Vagina (tissue), 2 donors: ENCODE measurements at regions not wholly inside any gene's neighbourhood (a gene's known extent, or its start where the extent isn't known, plus 50 kb on each side); places are given as distances from the start of the nearest gene placed in this dataset.
"Not testable (repeated sequence)": the region's sequence is repeated elsewhere in the genome, so short reads cannot be mapped to it uniquely, and the experiment has no call there.

Source experiments
- DNase-seq, 2 donors: peaks; one replicate each; pipeline ENCODE4 v3.0.0-alpha.2; 2017; ENCODE audit errors: extremely low spot score in 2 of 2
- H3K27ac ChIP-seq: fragments of 200-600 bp; sonication (generic); one replicate; pipeline ENCODE4 v1.5.1; 2019
- H3K27me3 ChIP-seq: fragments of 200-600 bp; sonication (generic); one replicate; pipeline ENCODE4 v1.5.1; 2019
- H3K36me3 ChIP-seq, 2 donors: fragments of 200-600 bp; sonication (generic); one replicate each; pipeline ENCODE4 v1.5.1; 2017 to 2019
- H3K4me1 ChIP-seq: fragments of 200-600 bp; sonication (generic); one replicate; pipeline ENCODE4 v1.5.1; 2019
- H3K4me3 ChIP-seq, 2 donors: fragments of 200-600 bp; sonication (generic); 1 replicate in 1 of 2; 2 replicates in 1 of 2; pipeline ENCODE4 v1.5.1; 2016 to 2019
- H3K9me3 ChIP-seq: fragments of 200-600 bp; sonication (generic); one replicate; pipeline ENCODE4 v1.5.1; 2019
- CTCF ChIP-seq, 3 experiments: fragments of 450-650 bp in 2 of 3; fragments of 200-600 bp in 1 of 3; sonication (generic) in 1 of 3; IDR thresholded peaks; one replicate each; pipeline ENCODE4 v1.5.1; 2017 to 2019; ENCODE audit warnings: antibody characterized with exemption in 3 of 3, mild to moderate bottlenecking in 2 of 3, moderate library complexity in 2 of 3
- POLR2A ChIP-seq, 2 donors: fragments of 450-650 bp; IDR thresholded peaks; one replicate each; pipeline ENCODE4 v1.6.1; 2017; ENCODE audit warnings: antibody characterized with exemption in 2 of 2, mild to moderate bottlenecking in 2 of 2, moderate library complexity in 2 of 2
- POLR2AphosphoS5 ChIP-seq, 2 donors: sonication (generic); formaldehyde crosslinking; IDR thresholded peaks; one replicate each; pipeline ENCODE4 v1.9.0; 2017; ENCODE audit warnings: antibody characterized with exemption in 2 of 2, mild to moderate bottlenecking in 2 of 2, low read depth in 1 of 2; ENCODE audit not compliant: insufficient read depth in 1 of 2
- intact Hi-C: fragments of 100-400 bp; cut with DNase I; formaldehyde crosslinking; loops from one replicate; pipeline ENCODE4 v1.15.1; 2023

DNA sequence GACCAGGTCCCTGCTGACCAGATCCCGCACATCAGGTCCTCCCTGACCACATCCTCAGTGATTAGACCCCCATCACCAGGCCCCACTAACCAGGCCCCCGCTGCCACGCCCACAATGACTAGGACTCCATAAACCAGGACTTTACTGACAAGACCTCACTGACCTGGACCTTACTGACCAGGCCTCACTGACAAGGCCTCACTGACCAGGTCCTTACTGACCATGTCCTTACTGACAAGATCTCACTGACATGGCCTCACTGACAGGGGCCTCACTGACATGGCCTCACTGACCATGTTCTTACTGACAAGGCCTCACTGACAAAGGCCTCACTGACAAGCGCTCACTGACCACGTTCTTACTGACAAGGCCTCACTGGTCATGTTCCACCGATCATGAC, 107.9 kb upstream of the TEKT4 start:
- Histone ChIP-seq H3K36me3 (no peaks in the 10 kb centered on the region), H3K27me3 (no peaks in the 10 kb centered on the region), H3K4me3 (no peak overlapping the region), H3K27ac (no peak overlapping the region), H3K4me1 (no peaks in the 10 kb centered on the region), H3K9me3 (no peaks in the 10 kb centered on the region)
- peak in 1 of 2 donors; percentile 81 for DNase-seq
- intact Hi-C loops: no loop called here
- TF ChIP-seq POLR2AphosphoS5 (IDR thresholded peaks at IDR 0.05; ENCODE audit: insufficient read depth in 1 of 2, low read depth in 1 of 2) (no peak), CTCF (IDR thresholded peaks at IDR 0.05) (no peak), POLR2A (IDR thresholded peaks at IDR 0.05) (no peak)

DNA sequence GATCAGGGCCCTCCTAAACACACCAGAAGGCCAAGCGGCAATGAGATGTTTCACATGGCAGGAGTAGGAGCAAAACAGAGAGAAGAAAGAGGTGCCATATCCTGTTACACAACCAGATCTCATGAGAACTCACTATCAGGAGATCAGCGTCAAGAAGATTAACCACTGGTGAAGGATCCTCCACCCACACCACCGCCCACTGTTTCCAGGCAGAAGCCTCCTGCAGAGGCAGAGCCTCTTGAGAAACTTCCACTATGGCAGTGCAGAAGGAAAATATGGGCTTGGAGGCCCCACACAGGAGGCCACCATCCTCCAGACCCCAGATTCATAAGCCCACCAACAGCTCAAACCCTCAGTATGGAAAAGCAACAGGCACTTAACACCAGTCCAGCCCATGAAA, 106.9 kb upstream of the TEKT4 start:
- intact Hi-C loops, H3K4me1 ChIP-seq, H3K27ac ChIP-seq: not testable (repeated sequence)

GRCh38 chr2:94767336-94767735, 103.9 kb upstream of the TEKT4 start:
- Histone ChIP-seq H3K4me1 (no peaks in the 10 kb centered on the region), H3K27me3 (no peaks in the 10 kb centered on the region), H3K36me3 (no peaks in the 10 kb centered on the region), H3K27ac (no peak overlapping the region), H3K4me3 (no peak overlapping the region), H3K9me3 (no peaks in the 10 kb centered on the region)
- intact Hi-C loops: no loop called here
- TF ChIP-seq POLR2AphosphoS5 (IDR thresholded peaks at IDR 0.05; ENCODE audit: insufficient read depth in 1 of 2, low read depth in 1 of 2): no peak
- peak in 1 of 2 donors; percentile 44 for DNase-seq

More for the DNA sequence above, 106.9 kb upstream of the TEKT4 start:
- H3K4me3 ChIP-seq, H3K36me3 ChIP-seq, H3K9me3 ChIP-seq, H3K27me3 ChIP-seq: not testable (repeated sequence)
- DNase-seq: peak in 1 of 2 donors; percentile 56

- intact Hi-C loops: no loop called here
- Histone ChIP-seq H3K27me3 (no peaks in the 10 kb centered on the region), H3K4me3 (no peak overlapping the region), H3K27ac (no peak overlapping the region), H3K4me1 (no peaks in the 10 kb centered on the region), H3K36me3 (no peaks in the 10 kb centered on the region), H3K9me3 (no peaks in the 10 kb centered on the region)
- DNase-seq: no peak
- TF ChIP-seq CTCF (IDR thresholded peaks at IDR 0.05): no peak
- no peak for TF ChIP-seq POLR2AphosphoS5 (IDR thresholded peaks at IDR 0.05; ENCODE audit: insufficient read depth in 1 of 2, low read depth in 1 of 2)
- no peak for TF ChIP-seq POLR2A (IDR thresholded peaks at IDR 0.05)
Measured at GRCh38 chr2:94769733-94770132, 101.5 kb upstream of the TEKT4 start.

DNA sequence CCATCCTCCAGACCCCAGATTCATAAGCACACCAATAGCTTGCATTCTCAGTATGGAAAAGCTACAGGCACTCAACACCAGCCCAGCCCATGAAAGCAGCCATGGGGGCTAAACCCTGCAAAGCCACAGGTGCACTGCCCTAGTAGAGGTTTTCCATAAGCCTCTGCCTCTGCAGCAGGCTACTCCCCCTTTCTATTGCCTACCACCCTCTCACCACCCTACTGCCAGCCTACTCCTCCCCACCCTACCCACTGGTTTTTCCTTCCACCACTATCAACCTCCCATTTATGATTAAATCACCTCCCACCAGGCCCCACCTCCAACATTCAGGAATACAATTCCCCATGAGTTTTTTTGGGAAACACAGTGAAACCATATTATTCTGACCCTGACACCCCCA, 96.4 kb upstream of the TEKT4 start:
- peak in 1 of 2 donors; percentile 20 for DNase-seq
- TF ChIP-seq POLR2AphosphoS5 (IDR thresholded peaks at IDR 0.05; ENCODE audit: insufficient read depth in 1 of 2, low read depth in 1 of 2) (no peak), POLR2A (IDR thresholded peaks at IDR 0.05) (no peak), CTCF (IDR thresholded peaks at IDR 0.05) (no peak)
- no peaks in the 10 kb centered on the region for H3K9me3 ChIP-seq
- H3K4me1 ChIP-seq: no peaks in the 10 kb centered on the region
- H3K36me3 ChIP-seq: no peaks in the 10 kb centered on the region
- H3K27ac ChIP-seq: no peak overlapping the region
- intact Hi-C loops: no loop called here
- no peak overlapping the region for H3K4me3 ChIP-seq
- no peaks in the 10 kb centered on the region for H3K27me3 ChIP-seq

GRCh38 chr2:94776036-94776435, 95.2 kb upstream of the TEKT4 start:
- Histone ChIP-seq H3K27ac (no peak overlapping the region), H3K27me3 (no peaks in the 10 kb centered on the region), H3K36me3 (no peaks in the 10 kb centered on the region), H3K4me3 (no peak overlapping the region), H3K9me3 (no peaks in the 10 kb centered on the region), H3K4me1 (no peaks in the 10 kb centered on the region)
- no peak for TF ChIP-seq POLR2A (IDR thresholded peaks at IDR 0.05)
- TF ChIP-seq POLR2AphosphoS5 (IDR thresholded peaks at IDR 0.05; ENCODE audit: insufficient read depth in 1 of 2, low read depth in 1 of 2): no peak
- no peak for TF ChIP-seq CTCF (IDR thresholded peaks at IDR 0.05)
- intact Hi-C loops: no loop called here
- peak; percentile 22 for DNase-seq

DNA sequence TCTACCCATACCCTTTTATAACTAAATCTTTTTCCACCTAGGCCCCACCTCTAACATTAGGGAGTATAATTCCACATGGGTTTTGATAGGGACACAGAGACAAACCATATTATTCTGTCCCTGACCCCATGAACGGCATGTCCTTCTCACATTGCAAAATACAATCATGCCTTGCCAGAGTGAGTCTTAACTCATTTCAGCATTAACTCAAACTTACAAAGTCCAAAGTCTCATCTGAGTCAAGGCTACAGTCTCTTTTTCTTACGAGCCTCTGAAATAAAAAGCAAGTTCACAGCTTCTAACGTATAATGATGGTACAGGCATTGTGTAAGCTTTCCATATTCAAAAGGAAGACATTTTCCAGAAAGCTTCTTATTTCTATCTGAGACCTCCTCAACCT, 86.1 kb upstream of the TEKT4 start:
- not testable (repeated sequence) for DNase-seq, H3K36me3 ChIP-seq, H3K27ac ChIP-seq

DNA sequence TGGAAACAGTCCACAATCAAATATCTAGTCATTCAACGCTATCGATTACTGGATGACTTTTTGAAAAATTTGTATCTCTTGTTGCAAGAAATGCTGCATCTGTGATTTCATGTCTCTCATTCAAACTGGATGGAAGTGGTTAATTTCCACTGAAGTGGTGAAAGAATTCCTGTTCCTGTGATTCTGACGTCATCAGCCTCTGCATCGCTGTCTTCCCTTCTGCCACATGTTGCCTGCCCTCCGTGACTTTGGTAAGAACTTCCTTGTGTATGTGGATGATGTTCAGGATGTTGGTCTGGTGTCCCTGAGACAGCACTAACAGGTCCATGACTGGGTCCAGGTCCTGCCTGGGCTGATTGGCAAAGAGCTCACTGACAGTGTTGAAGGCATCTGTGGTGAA, 84.8 kb upstream of the TEKT4 start:
- H3K27ac ChIP-seq, H3K9me3 ChIP-seq, H3K4me3 ChIP-seq, intact Hi-C loops, H3K4me1 ChIP-seq, DNase-seq, H3K27me3 ChIP-seq, H3K36me3 ChIP-seq: not testable (repeated sequence)

More for the DNA sequence above, 86.1 kb upstream of the TEKT4 start:
- H3K4me3 ChIP-seq, H3K9me3 ChIP-seq, H3K27me3 ChIP-seq, intact Hi-C loops, H3K4me1 ChIP-seq: not testable (repeated sequence)

GRCh38 chr2:94790169-94790568, 81.1 kb upstream of the TEKT4 start:
- H3K36me3 ChIP-seq, H3K27ac ChIP-seq, H3K4me3 ChIP-seq, H3K4me1 ChIP-seq, DNase-seq, intact Hi-C loops, H3K27me3 ChIP-seq, H3K9me3 ChIP-seq: not testable (repeated sequence)
